Endothelial cell of umbilical vein (primary cell): ENCODE measurements at regions not wholly inside any gene's neighbourhood (a gene's known extent, or its start where the extent isn't known, plus 50 kb on each side); places are given as distances from the start of the nearest gene placed in this dataset.
"Not testable (repeated sequence)": the region's sequence is repeated elsewhere in the genome, so short reads cannot be mapped to it uniquely, and the experiment has no call there.

Experiments used
- BruUV-seq: library from RNA; stranded (reverse); fragments of 400-500 nt; replicated peaks from 2 replicates; lab custom pipeline; 2021; lab: Mats Ljungman, UMichigan
- CTCF ChIA-PET: fragments of 300-600, 350-600 bp; sonication (Branson Sonifier 250); formaldehyde crosslinking; loops from one replicate; lab custom pipeline; 2021; ENCODE audit warnings: antibody characterized with exemption, inconsistent platforms; lab: Charles Lee
- POLR2A ChIA-PET: fragments of 300-600, 350-600 bp; sonication (Branson Sonifier 250); formaldehyde crosslinking; loops from one replicate; lab custom pipeline; 2021; ENCODE audit warnings: antibody characterized with exemption, inconsistent platforms; lab: Charles Lee
- DNase-seq: peaks from one replicate; pipeline ENCODE4 v3.0.0-alpha.2; 2011; ENCODE audit warnings: low read depth, low spot score
- FAIRE-seq: peaks from 2 replicates; lab custom pipeline; 2011; peaks lifted over from hg19 to GRCh38; lab: Jason Lieb, UNC
- H2AFZ ChIP-seq: 2 replicates; pipeline ENCODE4 v1.6.0; 2012; ENCODE audit warnings: low read depth, low read length, control low read depth, inconsistent platforms
- H3K27ac ChIP-seq: 2 replicates; pipeline ENCODE4 v1.5.1; 2011; ENCODE audit warnings: low read depth, mild to moderate bottlenecking, control low read depth, low read length, moderate library complexity; ENCODE audit not compliant: insufficient read depth
- H3K27me3 ChIP-seq, 2 experiments: 2 replicates each; pipeline versions ENCODE4 v1.6.0 to v1.6.1; 2011; ENCODE audit warnings: low read length in 2 of 2, mixed read lengths in 1 of 2; ENCODE audit not compliant: control insufficient read depth in 2 of 2, insufficient read depth in 2 of 2
- H3K36me3 ChIP-seq, 2 experiments: 2 replicates in 1 of 2; 3 replicates in 1 of 2; pipeline ENCODE4 v1.5.1; 2011; ENCODE audit warnings: low read length in 2 of 2, mild to moderate bottlenecking in 1 of 2, moderate library complexity in 1 of 2; ENCODE audit not compliant: control insufficient read depth in 2 of 2, insufficient read depth in 2 of 2; ENCODE audit errors: extremely low read depth in 1 of 2
- H3K4me1 ChIP-seq: 3 replicates; pipeline ENCODE4 v1.5.1; 2011; ENCODE audit warnings: mild to moderate bottlenecking, low read length; ENCODE audit not compliant: control insufficient read depth, insufficient read depth; ENCODE audit errors: extremely low read depth
- H3K4me2 ChIP-seq: 2 replicates; pipeline ENCODE4 v1.6.1; 2011; ENCODE audit warnings: low read length, control low read depth, mixed read lengths; ENCODE audit not compliant: insufficient read depth
- H3K4me3 ChIP-seq, 3 experiments: fragments of 200-600 bp in 1 of 3; sonication (generic), shearing (Covaris generic) in 1 of 3; replicated peaks in 1 of 3; 2 replicates each; pipeline ENCODE4 v1.5.1; 2011 to 2016; ENCODE audit warnings: control low read depth in 3 of 3, low read length in 3 of 3, mild to moderate bottlenecking in 2 of 3, inconsistent platforms in 1 of 3, low read depth in 1 of 3, moderate library complexity in 1 of 3; ENCODE audit not compliant: insufficient read depth in 1 of 3
- H3K79me2 ChIP-seq: 2 replicates; pipeline ENCODE4 v1.6.0; 2012; ENCODE audit warnings: low read length, inconsistent platforms; ENCODE audit not compliant: control insufficient read depth, insufficient read depth
- H3K9ac ChIP-seq: replicated peaks from 2 replicates; pipeline ENCODE3; 2011; ENCODE audit warnings: low read length, control low read depth; ENCODE audit not compliant: insufficient read depth; ENCODE audit errors: extremely low read depth
- H3K9me1 ChIP-seq: replicated peaks from 3 replicates; pipeline ENCODE4 v1.6.0; 2011; ENCODE audit warnings: mild to moderate bottlenecking, low read length; ENCODE audit not compliant: control insufficient read depth, insufficient read depth; ENCODE audit errors: extremely low read depth
- H3K9me3 ChIP-seq: replicated peaks from 2 replicates; pipeline ENCODE4 v1.5.1; 2012; ENCODE audit warnings: low read length, inconsistent platforms; ENCODE audit not compliant: control insufficient read depth, insufficient read depth
- H4K20me1 ChIP-seq: replicated peaks from 2 replicates; pipeline ENCODE3; 2011; ENCODE audit warnings: mild to moderate bottlenecking, low read length; ENCODE audit not compliant: control insufficient read depth, insufficient read depth; ENCODE audit errors: extremely low read depth
- dilution Hi-C: fragments of 300-500 bp; cut with MboI; formaldehyde crosslinking; loops from one replicate; pipeline ENCODE4 v1.15.0; 2019; ENCODE audit warnings: low sequenced_read_pairs; ENCODE audit not compliant: extremely low pct_ligation_motif_present
- intact Hi-C: fragments of 100-400 bp; cut with micrococcal nuclease; formaldehyde crosslinking; loops from one replicate; pipeline ENCODE4 v1.10.0; 2022

DNA sequence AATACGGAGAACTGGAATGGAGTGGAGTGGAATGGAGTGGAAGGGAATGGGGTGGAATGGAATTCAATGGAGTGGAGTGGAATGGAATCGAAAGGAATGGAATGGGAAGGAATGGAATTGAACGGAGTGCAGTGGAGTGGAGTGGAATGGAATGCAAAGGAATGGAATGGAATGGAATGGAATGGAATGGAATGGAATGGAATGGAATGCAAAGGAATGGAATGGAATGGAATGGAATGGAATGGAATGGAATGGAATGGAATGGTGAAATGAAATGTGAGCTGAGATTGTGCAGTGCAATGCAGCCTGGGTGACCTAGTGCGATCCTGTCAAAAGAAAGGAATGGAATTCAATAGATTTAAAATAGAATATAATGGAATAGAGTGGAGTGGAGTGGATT is 357.3 kb upstream of the WSB1 start:
- CTCF ChIA-PET, FAIRE-seq: not testable (repeated sequence)

DNA sequence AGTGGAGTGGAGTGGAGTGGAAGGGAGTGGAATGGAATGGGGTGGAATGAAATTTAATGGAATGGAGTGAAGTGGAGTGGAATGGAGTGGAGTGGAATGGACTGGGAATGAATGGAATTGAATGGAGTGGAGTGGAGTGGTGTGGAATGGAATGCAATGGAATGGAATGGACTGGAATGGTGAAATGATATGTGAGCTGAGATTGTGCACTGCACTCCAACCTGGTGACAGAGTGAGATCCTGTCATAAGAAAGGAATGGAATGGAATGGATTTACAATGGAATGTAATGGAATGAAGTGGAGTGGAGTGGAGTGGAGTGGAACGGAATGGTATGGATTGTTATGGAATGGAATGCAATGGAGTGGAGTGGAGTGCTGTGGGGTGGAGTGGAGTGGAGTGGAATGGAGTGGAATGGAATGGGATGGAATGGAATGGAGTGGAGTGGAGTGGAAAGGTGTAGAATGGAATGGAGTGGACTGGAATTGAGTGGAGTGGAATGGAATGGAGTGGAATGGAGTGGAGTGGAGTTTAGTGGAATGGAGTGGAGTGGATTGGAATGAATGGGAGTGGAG is 356.1 kb upstream of the WSB1 start:
- DNase-seq, H3K27me3 ChIP-seq, H3K9ac ChIP-seq, H3K4me2 ChIP-seq, intact Hi-C loops, BruUV-seq, H3K9me1 ChIP-seq, CTCF ChIA-PET, H4K20me1 ChIP-seq, FAIRE-seq, H3K4me3 ChIP-seq, H3K79me2 ChIP-seq, POLR2A ChIA-PET, H2AFZ ChIP-seq, H3K27ac ChIP-seq, H3K36me3 ChIP-seq, H3K4me1 ChIP-seq, dilution Hi-C loops: not testable (repeated sequence)
- peaks cover 19% of the 10 kb centered on the region for H3K9me3 ChIP-seq

More for the DNA sequence above, 357.3 kb upstream of the WSB1 start:
- H3K9me1 ChIP-seq, H3K27ac ChIP-seq, DNase-seq, H3K79me2 ChIP-seq, H3K36me3 ChIP-seq, H3K9ac ChIP-seq, intact Hi-C loops, dilution Hi-C loops, H4K20me1 ChIP-seq, H3K4me3 ChIP-seq, H3K4me2 ChIP-seq, H3K4me1 ChIP-seq, H2AFZ ChIP-seq, BruUV-seq, POLR2A ChIA-PET, H3K27me3 ChIP-seq: not testable (repeated sequence)
- peaks cover 19% of the 10 kb centered on the region for H3K9me3 ChIP-seq

DNA sequence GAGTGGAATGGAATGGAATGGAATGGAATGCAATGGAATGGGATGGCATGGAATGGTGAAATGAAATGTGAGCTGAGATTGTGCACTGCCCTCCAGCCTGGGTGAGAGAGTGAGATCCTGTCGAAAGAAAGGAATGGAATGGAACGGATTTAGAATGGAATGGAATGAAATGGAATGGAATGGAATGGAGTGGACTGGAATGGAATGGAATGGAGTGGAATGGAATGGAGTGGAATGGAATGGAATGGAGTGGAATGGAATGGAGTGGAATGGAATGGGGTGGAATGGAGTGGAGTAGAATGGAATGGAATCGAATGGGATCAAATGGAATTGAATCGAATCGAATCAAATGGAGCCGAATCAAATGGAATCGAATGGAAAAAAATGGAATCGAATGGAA is 354.2 kb upstream of the WSB1 start:
- BruUV-seq, CTCF ChIA-PET, H3K36me3 ChIP-seq, dilution Hi-C loops, H4K20me1 ChIP-seq, H3K4me1 ChIP-seq, H3K4me3 ChIP-seq, H3K27ac ChIP-seq, H3K4me2 ChIP-seq, DNase-seq, POLR2A ChIA-PET, intact Hi-C loops, FAIRE-seq, H3K27me3 ChIP-seq, H3K9me1 ChIP-seq, H3K79me2 ChIP-seq, H3K9ac ChIP-seq, H2AFZ ChIP-seq: not testable (repeated sequence)
- peaks cover 19% of the 10 kb centered on the region for H3K9me3 ChIP-seq

DNA sequence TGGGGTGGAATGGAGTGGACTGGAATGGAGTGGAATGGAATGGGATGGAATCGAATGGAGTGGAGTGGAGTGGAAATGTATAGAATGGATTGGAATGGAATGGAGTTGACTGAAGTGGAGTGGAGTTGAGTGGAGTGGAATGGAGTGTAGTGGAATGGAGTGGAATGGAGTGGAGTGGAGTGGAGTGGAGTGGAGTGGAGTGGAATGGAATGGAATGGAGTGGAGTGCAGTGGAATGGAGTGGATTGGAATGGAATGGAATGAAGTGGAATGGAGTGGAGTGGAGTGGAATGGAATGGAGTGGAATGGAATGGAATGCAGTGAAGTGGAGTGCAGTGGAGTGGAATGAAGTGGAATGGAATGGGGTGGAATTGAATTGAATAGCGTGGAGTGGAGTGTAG is 353.3 kb upstream of the WSB1 start:
- H3K4me3 ChIP-seq, H3K4me2 ChIP-seq, CTCF ChIA-PET, H3K27ac ChIP-seq, H3K4me1 ChIP-seq, intact Hi-C loops, H3K9me1 ChIP-seq, FAIRE-seq, H3K79me2 ChIP-seq, H3K27me3 ChIP-seq, H3K9ac ChIP-seq, H4K20me1 ChIP-seq, POLR2A ChIA-PET, BruUV-seq, H3K36me3 ChIP-seq, H2AFZ ChIP-seq, dilution Hi-C loops: not testable (repeated sequence)
- DNase-seq: peak; percentile 16
- H3K9me3 ChIP-seq: peaks cover 19% of the 10 kb centered on the region
